Erythroblast (primary cell): ENCODE measurements at regions not wholly inside any gene's neighbourhood (a gene's known extent, or its start where the extent isn't known, plus 50 kb on each side); places are given as distances from the start of the nearest gene placed in this dataset.
"Not testable (repeated sequence)": the region's sequence is repeated elsewhere in the genome, so short reads cannot be mapped to it uniquely, and the experiment has no call there.

Experiments used
- DNase-seq, 2 experiments: peaks; one replicate each; lab custom pipeline; 2025; lab: John Stamatoyannopoulos, UW
- GATA1 ChIP-seq: IDR thresholded peaks from 2 replicates; pipeline ENCODE4 v1.6.1; 2011; ENCODE audit warnings: low read depth, mild to moderate bottlenecking, control low read depth, low read length, moderate library complexity
- POLR2A ChIP-seq: IDR thresholded peaks from 2 replicates; pipeline ENCODE4 v1.6.1; 2011; ENCODE audit warnings: mild to moderate bottlenecking, low read length

- no peak for DNase-seq
- no peak for TF ChIP-seq GATA1
- TF ChIP-seq POLR2A, result no peak
These were observed 54.8 kb downstream of the OTUD1 start for GRCh38 chr10:23493711-23494110.

- no peak for TF ChIP-seq GATA1
- DNase-seq, result no peak
These were observed 57.9 kb downstream of the OTUD1 start for GRCh38 chr10:23496727-23497126.

- no peak for TF ChIP-seq GATA1
- no peak for TF ChIP-seq POLR2A
- DNase-seq, result no peak
These were observed 60.7 kb downstream of the OTUD1 start for GRCh38 chr10:23499372-23500132.

- no peak for DNase-seq
- TF ChIP-seq GATA1, result no peak
- no peak for TF ChIP-seq POLR2A
These were observed 67.1 kb downstream of the OTUD1 start for GRCh38 chr10:23505797-23506465.

- DNase-seq, result peak in 1 of 2 experiments; percentile 15
- no peak for TF ChIP-seq POLR2A
- TF ChIP-seq GATA1, result no peak
These were observed 73.6 kb downstream of the OTUD1 start for GRCh38 chr10:23512355-23513058.

- not testable (repeated sequence) for DNase-seq
These were observed 74.7 kb downstream of the OTUD1 start for GRCh38 chr10:23513621-23514020.

- no peak for DNase-seq
- no peak for TF ChIP-seq GATA1
These were observed 75.4 kb downstream of the OTUD1 start for GRCh38 chr10:23514321-23514720.

- TF ChIP-seq POLR2A, result no peak
- TF ChIP-seq GATA1, result no peak
- no peak for DNase-seq
These were observed 77.7 kb downstream of the OTUD1 start for GRCh38 chr10:23516530-23516929.

- no peak for DNase-seq
- TF ChIP-seq GATA1, result no peak
- no peak for TF ChIP-seq POLR2A
These were observed 78.3 kb downstream of the OTUD1 start for GRCh38 chr10:23517155-23517554.

- no peak for DNase-seq
- TF ChIP-seq POLR2A (no peak), GATA1 (no peak)
These were observed 82.9 kb downstream of the OTUD1 start for GRCh38 chr10:23521735-23522134.

GRCh38 chr10:23522345-23522744 lies 83.5 kb downstream of the OTUD1 start:
- DNase-seq, result no peak
- no peak for TF ChIP-seq POLR2A
- TF ChIP-seq GATA1, result no peak

- DNase-seq, result no peak
- TF ChIP-seq GATA1 (no peak), POLR2A (no peak)
These were observed 84.4 kb downstream of the OTUD1 start for GRCh38 chr10:23523251-23523650.

- peak in 1 of 2 experiments; percentile 7 for DNase-seq
- no peak for TF ChIP-seq POLR2A
- TF ChIP-seq GATA1, result no peak
These were observed 86.5 kb downstream of the OTUD1 start for GRCh38 chr10:23525406-23525805.

GRCh38 chr10:23528419-23528818 lies 89.5 kb downstream of the OTUD1 start:
- no peak for DNase-seq
- TF ChIP-seq POLR2A (no peak), GATA1 (no peak)
